KMS-11 (cell line): ENCODE measurements at regions not wholly inside any gene's neighbourhood (a gene's known extent, or its start where the extent isn't known, plus 50 kb on each side); places are given as distances from the start of the nearest gene placed in this dataset.

ENCODE experiments used
- H2AFZ ChIP-seq: fragments of 200-600 bp; sonication (generic); 2 replicates; pipeline ENCODE4 v1.6.1; 2016; ENCODE audit warnings: antibody characterized with exemption, mixed run types, low read depth
- H3K27ac ChIP-seq: fragments of 200-600 bp; sonication (generic); 2 replicates; pipeline ENCODE4 v1.6.1; 2016; ENCODE audit warnings: mild to moderate bottlenecking, mixed run types
- H3K27me3 ChIP-seq: fragments of 200-600 bp; sonication (generic); 2 replicates; pipeline ENCODE4 v1.6.1; 2017; ENCODE audit warnings: mild to moderate bottlenecking, low read depth, mixed run types, moderate library complexity; ENCODE audit not compliant: insufficient read depth
- H3K36me3 ChIP-seq: fragments of 200-600 bp; sonication (generic); 2 replicates; pipeline ENCODE4 v1.6.1; 2017; ENCODE audit warnings: mild to moderate bottlenecking, mixed run types; ENCODE audit not compliant: insufficient read depth
- H3K4me1 ChIP-seq: fragments of 200-600 bp; sonication (generic); 2 replicates; pipeline ENCODE4 v1.6.1; 2016; ENCODE audit warnings: mild to moderate bottlenecking, low read depth, mixed run types; ENCODE audit not compliant: poor library complexity, severe bottlenecking
- H3K4me2 ChIP-seq: fragments of 200-600 bp; sonication (generic); 2 replicates; pipeline ENCODE4 v1.7.0; 2016; ENCODE audit warnings: mild to moderate bottlenecking, mixed run types
- H3K4me3 ChIP-seq: fragments of 200-600 bp; sonication (generic); IDR thresholded peaks from 2 replicates; pipeline ENCODE4 v1.6.1; 2017; ENCODE audit warnings: low read depth, low read length, mixed read lengths; ENCODE audit not compliant: insufficient read depth
- H3K79me2 ChIP-seq: fragments of 200-600 bp; sonication (generic); 2 replicates; pipeline ENCODE4 v1.6.1; 2016; ENCODE audit warnings: low read depth, mixed run types; ENCODE audit not compliant: insufficient read depth
- H3K9ac ChIP-seq: fragments of 200-600 bp; sonication (generic); 2 replicates; pipeline ENCODE4 v1.6.1; 2016; ENCODE audit warnings: mild to moderate bottlenecking, mixed run types
- H4K20me1 ChIP-seq: fragments of 200-600 bp; sonication (generic); 2 replicates; pipeline ENCODE4 v1.6.1; 2016; ENCODE audit warnings: mild to moderate bottlenecking, mixed run types; ENCODE audit not compliant: insufficient read depth
- CTCF ChIP-seq: fragments of 200-600 bp; sonication (generic); conservative IDR thresholded peaks from 2 replicates; pipeline ENCODE4 v1.6.1; 2017; ENCODE audit warnings: low read depth, mild to moderate bottlenecking, antibody characterized with exemption, low read length, moderate library complexity, mixed read lengths

DNA sequence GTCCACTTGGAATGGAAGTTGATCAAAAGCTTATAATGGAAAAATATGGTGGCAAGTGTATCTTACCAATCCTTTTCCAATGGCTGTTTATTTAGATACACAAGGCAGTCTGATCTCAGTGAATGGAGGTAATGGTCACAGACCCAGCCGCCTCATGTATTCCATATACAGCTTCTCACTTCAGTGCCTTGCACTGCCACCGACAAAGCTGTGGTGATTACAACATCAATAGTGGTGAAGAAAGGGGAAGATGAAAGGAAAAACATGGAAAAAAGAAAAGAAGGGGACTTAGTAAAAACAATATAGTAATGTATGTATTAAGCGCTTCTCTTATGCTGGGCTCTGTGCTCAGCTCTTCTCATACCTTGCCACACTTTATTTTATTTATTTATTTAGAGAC, 297.3 kb upstream of the RASA1 start:
- Histone ChIP-seq H3K36me3 (no peaks in the 10 kb centered on the region), H3K4me2 (no peak overlapping the region)

GRCh38 chr5:86971034-86971571, 296.6 kb upstream of the RASA1 start:
- Histone ChIP-seq H3K79me2 (no peaks in the 10 kb centered on the region), H3K9ac (no peak overlapping the region), H4K20me1 (no peaks in the 10 kb centered on the region), H3K27ac (no peak overlapping the region), H3K4me1 (peaks cover 3% of the 10 kb centered on the region), H3K27me3 (no peaks in the 10 kb centered on the region), H3K4me3 (no peak overlapping the region), H2AFZ (no peak overlapping the region), H3K36me3 (no peaks in the 10 kb centered on the region), H3K4me2 (no peak overlapping the region)
- TF ChIP-seq CTCF, result no peak

More for the DNA sequence above, 297.3 kb upstream of the RASA1 start:
- Histone ChIP-seq H2AFZ (no peak overlapping the region), H3K79me2 (no peaks in the 10 kb centered on the region), H3K4me1 (peaks cover 3% of the 10 kb centered on the region), H3K9ac (no peak overlapping the region), H4K20me1 (no peaks in the 10 kb centered on the region), H3K4me3 (no peak overlapping the region), H3K27me3 (no peaks in the 10 kb centered on the region), H3K27ac (no peak overlapping the region)
- TF ChIP-seq CTCF, result no peak

DNA sequence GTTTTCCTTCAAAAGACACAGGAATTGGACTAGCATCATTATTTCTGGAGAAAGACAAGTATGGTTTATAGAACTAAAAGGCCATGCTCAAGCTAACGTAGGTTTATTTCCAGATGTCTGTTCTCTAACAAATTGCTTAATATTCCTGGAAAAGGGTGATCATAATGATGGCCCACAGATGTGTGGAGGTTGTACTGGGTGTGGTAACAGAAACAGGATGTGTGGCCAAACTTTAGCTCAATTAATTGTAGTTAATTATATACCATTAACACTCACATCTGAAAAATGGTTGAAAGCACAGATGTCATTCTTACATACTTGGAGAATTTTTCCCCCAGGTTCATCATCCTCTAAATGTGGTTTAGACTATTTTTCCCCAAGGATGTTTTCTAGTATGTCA, 292.7 kb upstream of the RASA1 start:
- H3K9ac ChIP-seq, result no peak overlapping the region
- no peak overlapping the region for H3K4me3 ChIP-seq
- H3K36me3 ChIP-seq, result no peaks in the 10 kb centered on the region
- H3K27me3 ChIP-seq, result no peaks in the 10 kb centered on the region
- no peak overlapping the region for H2AFZ ChIP-seq
- H3K79me2 ChIP-seq, result no peaks in the 10 kb centered on the region
- no peak overlapping the region for H3K27ac ChIP-seq
- H4K20me1 ChIP-seq, result no peaks in the 10 kb centered on the region
- no peaks in the 10 kb centered on the region for H3K4me1 ChIP-seq
- TF ChIP-seq CTCF, result no peak
- H3K4me2 ChIP-seq, result no peak overlapping the region

DNA sequence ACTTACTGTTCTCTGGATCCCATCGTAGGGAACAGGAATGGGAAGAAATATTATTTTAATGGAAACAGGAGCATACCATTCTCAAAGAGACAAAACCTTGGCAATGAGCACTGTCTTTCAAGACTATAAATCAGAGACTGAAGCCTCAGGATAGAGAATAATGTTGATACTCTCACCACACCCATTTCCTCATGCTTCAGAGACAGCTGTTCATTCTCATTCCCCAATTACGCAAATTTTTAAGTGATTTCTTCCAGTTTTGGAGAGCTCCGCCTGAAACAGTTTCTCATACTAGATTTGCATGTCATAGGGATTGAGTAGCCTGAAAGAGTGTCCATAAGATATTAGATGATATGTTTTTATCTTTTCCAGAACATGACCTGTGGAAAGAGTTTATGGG, 290.5 kb upstream of the RASA1 start:
- no peak overlapping the region for H3K4me3 ChIP-seq
- no peaks in the 10 kb centered on the region for H3K4me1 ChIP-seq
- H3K27ac ChIP-seq, result no peak overlapping the region
- no peaks in the 10 kb centered on the region for H3K27me3 ChIP-seq
- no peak overlapping the region for H2AFZ ChIP-seq
- TF ChIP-seq CTCF, result no peak
- H3K9ac ChIP-seq, result no peak overlapping the region
- no peak overlapping the region for H3K4me2 ChIP-seq
- no peaks in the 10 kb centered on the region for H3K36me3 ChIP-seq
- H3K79me2 ChIP-seq, result no peaks in the 10 kb centered on the region
- no peaks in the 10 kb centered on the region for H4K20me1 ChIP-seq

GRCh38 chr5:86977808-86978207, 289.9 kb upstream of the RASA1 start:
- Histone ChIP-seq H3K36me3 (no peaks in the 10 kb centered on the region), H3K4me3 (no peak overlapping the region), H2AFZ (no peak overlapping the region), H3K4me1 (no peaks in the 10 kb centered on the region), H3K79me2 (no peaks in the 10 kb centered on the region), H4K20me1 (no peaks in the 10 kb centered on the region), H3K27ac (no peak overlapping the region), H3K27me3 (no peaks in the 10 kb centered on the region), H3K4me2 (no peak overlapping the region), H3K9ac (no peak overlapping the region)
- no peak for TF ChIP-seq CTCF
